PC-3 (cell line): ENCODE measurements at regions not wholly inside any gene's neighbourhood (a gene's known extent, or its start where the extent isn't known, plus 50 kb on each side); places are given as distances from the start of the nearest gene placed in this dataset.

Experiments used
- ATAC-seq: fragments of 200-7000 bp; cut with Tn5 transposase; 2 replicates; pipeline ENCODE4 v1.9.1; 2020; ENCODE audit warnings: mild to moderate bottlenecking, moderate library complexity
- BruUV-seq: library from RNA; stranded (reverse); fragments of 400-500 nt; replicated peaks from 2 replicates; lab custom pipeline; 2021; lab: Mats Ljungman, UMichigan
- CTCF ChIA-PET: fragments of 300-600 bp; sonication (Branson Sonifier 250); formaldehyde crosslinking; loops from one replicate; lab custom pipeline; 2022; ENCODE audit warnings: antibody characterized with exemption; lab: Charles Lee
- POLR2A ChIA-PET: fragments of 300-600 bp; sonication (Branson Sonifier 250); formaldehyde crosslinking; loops from one replicate; lab custom pipeline; 2022; ENCODE audit warnings: antibody characterized with exemption; ENCODE audit not compliant: unreplicated experiment; lab: Charles Lee
- DNase-seq: peaks from one replicate; pipeline ENCODE4 v3.0.0-alpha.2; 2015
- H2AFZ ChIP-seq: fragments of 300-600 bp; sonication (generic); 2 replicates; pipeline ENCODE4 v1.6.0; 2016; ENCODE audit warnings: antibody characterized with exemption, low read length
- H3F3A ChIP-seq: fragments of 300-600 bp; sonication (generic); one replicate; pipeline ENCODE4 v1.6.0; 2017; ENCODE audit warnings: antibody characterized with exemption, low read length, control low read depth, mild to moderate bottlenecking; ENCODE audit not compliant: unreplicated experiment
- H3K27ac ChIP-seq: fragments of 300-600 bp; sonication (generic); 2 replicates; pipeline ENCODE4 v1.5.1; 2016; ENCODE audit warnings: mild to moderate bottlenecking, low read length
- H3K27me3 ChIP-seq: fragments of 300-600 bp; sonication (generic); 2 replicates; pipeline ENCODE4 v1.6.1; 2016; ENCODE audit warnings: low read length, mixed read lengths
- H3K36me3 ChIP-seq: fragments of 300-600 bp; sonication (generic); 2 replicates; pipeline ENCODE4 v1.6.1; 2016; ENCODE audit warnings: low read depth, mixed run types, low read length, mixed read lengths
- H3K4me1 ChIP-seq: fragments of 300-600 bp; sonication (generic); 2 replicates; pipeline ENCODE4 v1.5.1; 2016; ENCODE audit warnings: low read length; ENCODE audit not compliant: insufficient read depth
- H3K4me2 ChIP-seq: fragments of 300-600 bp; sonication (generic); 2 replicates; pipeline ENCODE4 v1.6.0; 2016; ENCODE audit warnings: low read length
- H3K4me3 ChIP-seq: fragments of 300-600 bp; sonication (generic); 2 replicates; pipeline ENCODE4 v1.5.1; 2016; ENCODE audit warnings: mild to moderate bottlenecking, low read length, mixed read lengths
- H3K79me2 ChIP-seq: fragments of 300-600 bp; sonication (generic); 2 replicates; pipeline ENCODE4 v1.6.1; 2017; ENCODE audit warnings: low read length, mixed read lengths
- H3K9ac ChIP-seq: fragments of 300-600 bp; sonication (generic); 2 replicates; pipeline ENCODE4 v1.6.0; 2016; ENCODE audit warnings: mild to moderate bottlenecking, low read length
- H3K9me2 ChIP-seq: fragments of 300-600 bp; sonication (generic); replicated peaks from 2 replicates; pipeline ENCODE4 v1.6.1; 2016; ENCODE audit warnings: mixed run types, low read length, mixed read lengths
- H3K9me3 ChIP-seq: fragments of 300-600 bp; sonication (generic); 2 replicates; pipeline ENCODE4 v1.6.1; 2016; ENCODE audit warnings: low read length, mixed read lengths
- H4K20me1 ChIP-seq: fragments of 300-600 bp; sonication (generic); 2 replicates; pipeline ENCODE4 v1.6.1; 2016; ENCODE audit warnings: low read length, mixed read lengths
- CTCF ChIP-seq: fragments of 300-600 bp; sonication (generic); conservative IDR thresholded peaks from 2 replicates; pipeline ENCODE4 v1.5.1; 2017; ENCODE audit warnings: antibody characterized with exemption, low read depth, mild to moderate bottlenecking, low read length
- EZH2 ChIP-seq: fragments of 300-600 bp; sonication (generic); IDR thresholded peaks from one replicate; pipeline ENCODE4 v1.6.1; 2017; ENCODE audit warnings: antibody characterized with exemption, mild to moderate bottlenecking, low read length; ENCODE audit not compliant: unreplicated experiment
- EZH2phosphoT487 ChIP-seq: fragments of 300-600 bp; sonication (generic); IDR thresholded peaks from 2 replicates; pipeline ENCODE4 v1.6.1; 2018; ENCODE audit warnings: mild to moderate bottlenecking, antibody characterized with exemption, low read length, borderline replicate concordance
- intact Hi-C: fragments of 100-400 bp; cut with micrococcal nuclease; formaldehyde crosslinking; loops from 2 replicates; pipeline ENCODE4 v1.9.0; 2023

- Histone ChIP-seq H3K9me2 (no peaks in the 10 kb centered on the region), H2AFZ (no peak overlapping the region), H3K4me1 (no peaks in the 10 kb centered on the region), H3K4me2 (no peak overlapping the region), H3K36me3 (no peaks in the 10 kb centered on the region), H4K20me1 (no peaks in the 10 kb centered on the region), H3K4me3 (no peak overlapping the region), H3K27me3 (0 out of 2 replicates have a peak, but pooled peaks cover 9% of the 10 kb centered on the region), H3F3A (no peaks in the 10 kb centered on the region), H3K9me3 (no peaks in the 10 kb centered on the region), H3K27ac (no peak overlapping the region), H3K9ac (no peak overlapping the region), H3K79me2 (no peaks in the 10 kb centered on the region)
- no peak for ATAC-seq
- ChIA-PET CTCF (no interaction called here), POLR2A (no interaction called here)
- TF ChIP-seq EZH2phosphoT487, result no peak
- BruUV-seq, result no TSS peak
- no peak for DNase-seq
- intact Hi-C loops, result no loop called here
Measured at GRCh38 chr16:9417898-9418297, 326.5 kb downstream of the HAPSTR1 start.

- ChIA-PET POLR2A (no interaction called here), CTCF (no interaction called here)
- no peak for ATAC-seq
- H3K27me3 ChIP-seq, result 0 out of 2 replicates have a peak, but pooled peaks cover 9% of the 10 kb centered on the region
- no TSS peak for BruUV-seq
- H3K27ac ChIP-seq, result no peak overlapping the region
- no peak overlapping the region for H2AFZ ChIP-seq
- no peaks in the 10 kb centered on the region for H4K20me1 ChIP-seq
- H3K79me2 ChIP-seq, result no peaks in the 10 kb centered on the region
- DNase-seq, result no peak
- H3K4me1 ChIP-seq, result no peaks in the 10 kb centered on the region
- no peak overlapping the region for H3K4me2 ChIP-seq
- no peaks in the 10 kb centered on the region for H3K36me3 ChIP-seq
- H3K9me2 ChIP-seq, result no peaks in the 10 kb centered on the region
- TF ChIP-seq CTCF (no peak), EZH2phosphoT487 (no peak), EZH2 (no peak)
- H3K9me3 ChIP-seq, result no peaks in the 10 kb centered on the region
- no peak overlapping the region for H3K4me3 ChIP-seq
- intact Hi-C loops, result no loop called here
- no peak overlapping the region for H3K9ac ChIP-seq
- no peaks in the 10 kb centered on the region for H3F3A ChIP-seq
Measured at GRCh38 chr16:9419161-9419560, 327.7 kb downstream of the HAPSTR1 start.

- Histone ChIP-seq H3K4me3 (no peak overlapping the region), H3K9me3 (no peaks in the 10 kb centered on the region), H3K79me2 (no peaks in the 10 kb centered on the region), H4K20me1 (no peaks in the 10 kb centered on the region), H2AFZ (no peak overlapping the region), H3K9me2 (no peaks in the 10 kb centered on the region), H3K4me2 (no peak overlapping the region), H3K4me1 (no peaks in the 10 kb centered on the region), H3K27ac (no peak overlapping the region), H3K36me3 (no peaks in the 10 kb centered on the region), H3F3A (no peaks in the 10 kb centered on the region), H3K27me3 (0 out of 2 replicates have a peak, but pooled peaks cover 9% of the 10 kb centered on the region), H3K9ac (no peak overlapping the region)
- intact Hi-C loops, result no loop called here
- POLR2A ChIA-PET, result no interaction called here
- DNase-seq (no peak), ATAC-seq (no peak)
- no TSS peak for BruUV-seq
- TF ChIP-seq EZH2, result no peak
- TF ChIP-seq EZH2phosphoT487, result no peak
- no peak for TF ChIP-seq CTCF
- CTCF ChIA-PET, result no interaction called here
Measured at GRCh38 chr16:9422762-9423513, 331.5 kb downstream of the HAPSTR1 start.
